Sigmoid colon (tissue), 6 donors: ENCODE measurements at regions not wholly inside any gene's neighbourhood (a gene's known extent, or its start where the extent isn't known, plus 50 kb on each side); places are given as distances from the start of the nearest gene placed in this dataset.

Experiments
- DNase-seq: peaks from one replicate; pipeline ENCODE4 v3.0.0-alpha.2; 2019
- H3K27ac ChIP-seq, 4 donors: fragments of 200-600 bp; sonication (generic); one replicate each; pipeline ENCODE4 v1.5.1; 2016 to 2019; ENCODE audit warnings: mild to moderate bottlenecking in 1 of 4
- H3K27me3 ChIP-seq, 3 donors: fragments of 200-600 bp; sonication (generic); one replicate each; pipeline ENCODE4 v1.5.1; 2019; ENCODE audit warnings: mild to moderate bottlenecking in 1 of 3
- H3K36me3 ChIP-seq, 4 donors: fragments of 200-600 bp; sonication (generic); one replicate each; pipeline ENCODE4 v1.5.1; 2016 to 2019
- H3K4me1 ChIP-seq, 4 donors: fragments of 200-600 bp; sonication (generic); one replicate each; pipeline ENCODE4 v1.5.1; 2017 to 2019
- H3K4me3 ChIP-seq, 4 donors: fragments of 200-600 bp; sonication (generic); one replicate each; pipeline ENCODE4 v1.5.1; 2017 to 2019; ENCODE audit warnings: mild to moderate bottlenecking in 2 of 4, moderate library complexity in 1 of 4
- H3K9me3 ChIP-seq, 4 donors: fragments of 200-600 bp in 3 of 4; sonication (generic) in 3 of 4; one replicate each; pipeline versions ENCODE4 v1.5.1 to v1.6.1; 2013 to 2019
- POLR2A ChIP-seq, 2 donors: fragments of 450-650 bp; IDR thresholded peaks; one replicate each; pipeline ENCODE4 v1.6.1; 2016; ENCODE audit warnings: antibody characterized with exemption in 2 of 2, mild to moderate bottlenecking in 2 of 2, moderate library complexity in 2 of 2
- WGBS, 2 donors: extraction: QIAGEN DNeasy Blood & Tissue Kit; methylation state at CpG; one replicate each; pipeline ENCODE4 v1.1.7; 2013; 5-methylcytosine and 5-hydroxymethylcytosine counted together
- intact Hi-C: fragments of 100-400 bp; cut with DNase I; formaldehyde crosslinking; loops from one replicate; pipeline ENCODE4 v1.15.1; 2023
- donor health status: healthy with polysubstance abuse.
- donor health status: healthy.

DNA sequence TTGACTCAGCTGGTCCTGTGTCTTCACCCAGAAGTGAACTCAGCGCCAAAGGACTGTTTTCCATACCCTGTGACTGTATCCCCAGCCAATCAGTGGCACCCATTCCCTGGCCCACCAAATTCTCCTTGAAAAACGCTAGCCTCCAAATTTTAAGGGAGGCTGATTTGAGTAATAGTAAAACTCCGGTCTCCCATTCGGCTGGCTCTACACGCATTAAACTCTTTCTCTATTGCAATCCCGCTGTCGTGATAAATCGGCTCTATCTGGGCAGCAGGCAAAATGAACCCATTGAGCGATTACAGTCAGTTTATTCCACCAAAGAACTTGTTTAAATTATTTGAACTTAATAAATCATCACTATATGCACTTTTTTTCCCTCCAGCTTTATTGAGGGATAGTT is 55.9 kb upstream of the PPP1R26 start:
- no peaks in the 10 kb centered on the region for H3K36me3 ChIP-seq
- H3K27me3 ChIP-seq = peaks cover 0 to 30% (median 0%) of the 10 kb centered on the region in 3 donors
- H3K4me1 ChIP-seq = no peaks in the 10 kb centered on the region
- WGBS, 2 donors = 96% methylated on average over 9 of the region's 9 CpGs
- no peak overlapping the region for H3K27ac ChIP-seq
- intact Hi-C loops = no loop called here
- H3K9me3 ChIP-seq = peaks cover 0 to 2% (median 0%) of the 10 kb centered on the region in 4 donors
- H3K4me3 ChIP-seq = no peak overlapping the region
- no peak for DNase-seq
- no peak for TF ChIP-seq POLR2A (IDR thresholded peaks at IDR 0.05)
